ENCODE measurements at regions not wholly inside any gene's neighbourhood (a gene's known extent, or its start where the extent isn't known, plus 50 kb on each side); places are given as distances from the start of the nearest gene placed in this dataset.

DNA sequence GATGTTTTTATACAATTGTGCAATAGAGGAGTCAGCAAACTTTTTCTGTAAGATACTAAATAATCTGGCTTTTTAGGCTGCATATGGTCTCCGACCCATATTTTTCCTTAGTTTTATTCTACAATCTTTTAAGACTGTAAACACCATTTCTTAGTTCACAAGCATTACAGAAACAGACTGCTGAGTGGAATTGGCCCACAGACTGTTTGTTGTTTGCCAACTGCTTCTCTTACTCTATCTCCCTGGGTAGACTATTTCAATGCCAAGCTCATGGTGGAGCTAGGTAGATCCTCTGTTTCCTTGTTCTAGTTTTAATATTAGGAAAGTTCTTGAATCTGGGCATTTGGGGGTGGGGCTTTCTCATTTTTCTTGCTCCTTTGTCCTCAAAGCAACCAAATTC, 857.6 kb downstream of the TLE1 start:
- Mint-ChIP-seq H3K4me1 (ENCODE audit: low read depth, unreplicated experiment) (no peaks in the 10 kb centered on the region), H3K9me3 (ENCODE audit: low read depth, unreplicated experiment) (no peaks in the 10 kb centered on the region), H3K36me3 (ENCODE audit: insufficient read depth, unreplicated experiment) (no peaks in the 10 kb centered on the region), H3K27me3 (ENCODE audit: unreplicated experiment) (no peaks in the 10 kb centered on the region), H3K27ac (ENCODE audit: unreplicated experiment) (no peak overlapping the region), H3K4me3 (ENCODE audit: low read depth, unreplicated experiment) (no peak overlapping the region)
- BruUV-seq (replicated peaks), result no TSS peak
- TF ChIP-seq, protein P1, sequence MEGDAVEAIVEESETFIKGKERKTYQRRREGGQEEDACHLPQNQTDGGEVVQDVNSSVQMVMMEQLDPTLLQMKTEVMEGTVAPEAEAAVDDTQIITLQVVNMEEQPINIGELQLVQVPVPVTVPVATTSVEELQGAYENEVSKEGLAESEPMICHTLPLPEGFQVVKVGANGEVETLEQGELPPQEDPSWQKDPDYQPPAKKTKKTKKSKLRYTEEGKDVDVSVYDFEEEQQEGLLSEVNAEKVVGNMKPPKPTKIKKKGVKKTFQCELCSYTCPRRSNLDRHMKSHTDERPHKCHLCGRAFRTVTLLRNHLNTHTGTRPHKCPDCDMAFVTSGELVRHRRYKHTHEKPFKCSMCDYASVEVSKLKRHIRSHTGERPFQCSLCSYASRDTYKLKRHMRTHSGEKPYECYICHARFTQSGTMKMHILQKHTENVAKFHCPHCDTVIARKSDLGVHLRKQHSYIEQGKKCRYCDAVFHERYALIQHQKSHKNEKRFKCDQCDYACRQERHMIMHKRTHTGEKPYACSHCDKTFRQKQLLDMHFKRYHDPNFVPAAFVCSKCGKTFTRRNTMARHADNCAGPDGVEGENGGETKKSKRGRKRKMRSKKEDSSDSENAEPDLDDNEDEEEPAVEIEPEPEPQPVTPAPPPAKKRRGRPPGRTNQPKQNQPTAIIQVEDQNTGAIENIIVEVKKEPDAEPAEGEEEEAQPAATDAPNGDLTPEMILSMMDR (IDR thresholded peaks at IDR 0.05; ENCODE audit: unreplicated experiment), result no peak
- intact Hi-C loops (cut with micrococcal nuclease; ENCODE audit: unreplicated experiment), result no loop called here
- CTCF ChIA-PET, result no interaction called here
- no peak for DNase-seq

GRCh38 chr9:80811656-80812055, 877.7 kb downstream of the TLE1 start:
- no peaks in the 10 kb centered on the region for H3K9me3 Mint-ChIP-seq (ENCODE audit: low read depth, unreplicated experiment)
- no peak for DNase-seq
- H3K4me1 Mint-ChIP-seq (ENCODE audit: low read depth, unreplicated experiment), result no peaks in the 10 kb centered on the region
- no TSS peak for BruUV-seq (replicated peaks)
- CTCF ChIA-PET, result no interaction called here
- H3K4me3 Mint-ChIP-seq (ENCODE audit: low read depth, unreplicated experiment), result no peak overlapping the region
- no peaks in the 10 kb centered on the region for H3K27me3 Mint-ChIP-seq (ENCODE audit: unreplicated experiment)
- intact Hi-C loops (cut with micrococcal nuclease; ENCODE audit: unreplicated experiment), result no loop called here
- TF ChIP-seq, protein P1 (IDR thresholded peaks at IDR 0.05; ENCODE audit: unreplicated experiment), result no peak
- H3K36me3 Mint-ChIP-seq (ENCODE audit: insufficient read depth, unreplicated experiment), result no peaks in the 10 kb centered on the region
- H3K27ac Mint-ChIP-seq (ENCODE audit: unreplicated experiment), result no peak overlapping the region

- Mint-ChIP-seq H3K4me3 (ENCODE audit: low read depth, unreplicated experiment) (no peak overlapping the region), H3K4me1 (ENCODE audit: low read depth, unreplicated experiment) (no peaks in the 10 kb centered on the region), H3K36me3 (ENCODE audit: insufficient read depth, unreplicated experiment) (no peaks in the 10 kb centered on the region), H3K27ac (ENCODE audit: unreplicated experiment) (no peak overlapping the region), H3K9me3 (ENCODE audit: low read depth, unreplicated experiment) (no peaks in the 10 kb centered on the region), H3K27me3 (ENCODE audit: unreplicated experiment) (no peaks in the 10 kb centered on the region)
- no TSS peak for BruUV-seq (replicated peaks)
- intact Hi-C loops (cut with micrococcal nuclease; ENCODE audit: unreplicated experiment), result no loop called here
- DNase-seq, result no peak
- CTCF ChIA-PET, result no interaction called here
- TF ChIP-seq, protein P1 (IDR thresholded peaks at IDR 0.05; ENCODE audit: unreplicated experiment), result no peak
These were observed 878.3 kb downstream of the TLE1 start for GRCh38 chr9:80811003-80811402.

DNA sequence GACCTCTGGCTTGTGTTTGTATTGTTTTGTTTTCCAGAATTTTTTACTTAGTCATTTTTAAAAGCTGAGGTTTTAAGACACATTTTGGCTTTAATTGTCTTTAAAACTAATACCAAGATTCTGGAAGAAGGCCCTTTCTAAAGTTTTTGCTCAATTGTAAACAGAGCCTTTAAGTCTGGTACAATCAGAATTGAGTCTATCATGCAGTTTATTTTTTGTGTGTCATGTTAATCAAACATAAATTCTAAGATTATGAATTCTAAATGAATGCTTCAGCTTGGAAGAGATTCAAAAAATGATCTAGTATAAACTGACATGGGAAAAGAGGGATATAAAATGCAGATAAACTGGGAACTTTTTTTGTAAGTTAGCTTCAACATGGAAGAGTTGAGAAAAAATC, 882.7 kb downstream of the TLE1 start:
- CTCF ChIA-PET, result no interaction called here
- H3K4me3 Mint-ChIP-seq (ENCODE audit: low read depth, unreplicated experiment), result no peak overlapping the region

More for the DNA sequence above, 882.7 kb downstream of the TLE1 start:
- TF ChIP-seq, protein P1 (IDR thresholded peaks at IDR 0.05; ENCODE audit: unreplicated experiment), result no peak
- H3K36me3 Mint-ChIP-seq (ENCODE audit: insufficient read depth, unreplicated experiment), result no peaks in the 10 kb centered on the region
- no TSS peak for BruUV-seq (replicated peaks)
- no peaks in the 10 kb centered on the region for H3K4me1 Mint-ChIP-seq (ENCODE audit: low read depth, unreplicated experiment)
- no peaks in the 10 kb centered on the region for H3K9me3 Mint-ChIP-seq (ENCODE audit: low read depth, unreplicated experiment)
- no peak for DNase-seq
- intact Hi-C loops (cut with micrococcal nuclease; ENCODE audit: unreplicated experiment), result no loop called here
- no peaks in the 10 kb centered on the region for H3K27me3 Mint-ChIP-seq (ENCODE audit: unreplicated experiment)
- no peak overlapping the region for H3K27ac Mint-ChIP-seq (ENCODE audit: unreplicated experiment)
